ENCODE measurements at regions not wholly inside any gene's neighbourhood (a gene's known extent, or its start where the extent isn't known, plus 50 kb on each side); places are given as distances from the start of the nearest gene placed in this dataset.
A peak's percentile ranks its signal among the peaks of the same experiment; 100 is the strongest.
"Not testable (repeated sequence)": the region's sequence is repeated elsewhere in the genome, so short reads cannot be mapped to it uniquely, and the experiment has no call there.

DNA sequence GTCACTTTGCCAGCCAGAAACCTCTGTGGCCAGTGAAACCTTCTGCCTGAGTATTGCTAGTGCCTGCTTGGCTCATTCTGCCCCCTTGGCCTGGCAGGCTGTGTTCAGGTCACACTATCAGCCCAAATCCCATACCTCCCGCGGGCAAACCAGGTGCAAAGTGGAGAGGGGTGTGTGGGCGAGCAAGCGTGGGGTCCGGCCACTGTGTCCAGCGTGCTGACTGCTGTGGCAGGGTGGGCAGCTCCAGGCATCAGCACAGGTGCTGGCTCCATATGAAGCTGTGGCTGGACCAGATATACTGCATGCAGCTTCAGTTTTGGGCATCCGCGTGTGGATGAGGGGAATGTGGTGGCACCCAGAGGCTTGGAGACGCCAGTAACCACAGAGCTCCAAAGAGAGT lies 576.5 kb upstream of the EDIL3 start:
- no peak for DNase-seq

DNA sequence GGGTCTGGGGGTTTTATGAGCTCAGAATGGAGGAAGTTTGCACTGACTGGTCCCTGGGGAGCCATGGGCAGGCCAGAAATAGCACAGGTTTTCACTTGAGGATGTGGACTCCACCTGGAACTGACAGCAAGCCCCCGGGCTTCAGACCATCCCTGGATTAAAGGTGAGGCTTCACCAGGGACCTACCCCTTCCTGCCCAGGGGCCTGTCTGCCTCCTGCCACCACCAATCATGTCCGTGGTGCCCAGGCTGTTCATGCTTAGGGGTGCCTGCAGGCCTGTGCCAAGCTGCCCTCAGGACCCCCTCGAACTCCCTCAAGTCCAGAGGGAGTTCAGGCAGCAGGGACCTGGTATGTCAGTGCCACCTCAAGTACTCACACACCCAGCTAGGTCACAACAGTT lies 577.2 kb upstream of the EDIL3 start:
- no peak for DNase-seq

DNA sequence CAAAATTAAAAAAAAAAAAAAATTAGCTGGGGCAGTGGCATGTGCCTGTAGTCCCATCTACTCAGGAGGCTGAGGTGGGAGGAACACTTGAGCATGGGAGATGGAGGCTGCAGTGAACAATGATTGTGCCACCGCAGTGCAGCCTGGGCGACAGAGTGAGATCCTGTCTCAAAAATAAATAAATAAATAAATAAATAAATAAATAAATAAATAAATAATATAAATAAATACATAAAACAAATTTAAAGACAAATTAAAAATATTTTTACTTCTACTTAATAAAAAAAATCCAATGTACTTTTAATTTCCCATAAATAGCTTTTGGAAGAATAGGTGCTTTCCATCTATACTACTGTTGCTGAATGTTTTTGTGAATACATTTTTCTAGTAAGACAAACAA lies 598.4 kb upstream of the EDIL3 start:
- DNase-seq = no peak

DNA sequence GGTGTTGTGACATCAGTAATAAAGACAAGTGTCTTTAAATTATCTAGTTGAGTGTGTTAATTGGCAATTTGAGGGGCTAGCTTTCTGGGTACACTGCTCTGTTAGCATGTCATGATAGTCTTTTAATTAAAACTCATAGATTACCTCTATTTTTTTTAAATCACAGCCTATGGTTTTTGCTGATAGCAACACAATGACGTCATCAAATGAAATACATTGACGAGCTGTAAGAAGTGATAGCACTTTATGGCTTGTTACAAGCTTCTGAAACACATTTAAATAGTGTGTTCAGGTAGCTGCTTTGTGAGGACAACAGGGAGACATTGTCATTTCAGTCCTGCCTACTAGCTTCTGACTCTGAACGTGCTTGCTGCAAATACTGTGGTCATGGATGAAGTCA lies 600.5 kb upstream of the EDIL3 start:
- no peak for DNase-seq

DNA sequence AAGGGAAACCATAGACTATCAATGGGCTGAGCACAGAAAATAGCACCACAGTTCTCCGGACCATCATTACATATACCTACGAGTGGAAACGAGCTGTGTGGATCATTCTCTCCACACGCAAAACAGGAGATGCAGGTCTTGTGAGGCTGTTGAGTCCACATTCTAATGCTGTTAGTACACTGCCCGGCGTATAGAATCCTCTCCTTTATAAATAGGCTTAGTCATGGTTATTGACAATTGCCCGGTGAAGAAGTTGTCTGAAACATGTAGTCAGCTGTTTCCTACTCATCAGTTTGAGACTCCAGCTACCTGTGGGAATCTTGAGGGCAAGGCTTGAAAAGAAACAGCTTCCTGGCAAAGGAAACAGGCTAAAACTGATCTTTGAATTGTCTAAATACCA lies 602.0 kb upstream of the EDIL3 start:
- no peak for DNase-seq

DNA sequence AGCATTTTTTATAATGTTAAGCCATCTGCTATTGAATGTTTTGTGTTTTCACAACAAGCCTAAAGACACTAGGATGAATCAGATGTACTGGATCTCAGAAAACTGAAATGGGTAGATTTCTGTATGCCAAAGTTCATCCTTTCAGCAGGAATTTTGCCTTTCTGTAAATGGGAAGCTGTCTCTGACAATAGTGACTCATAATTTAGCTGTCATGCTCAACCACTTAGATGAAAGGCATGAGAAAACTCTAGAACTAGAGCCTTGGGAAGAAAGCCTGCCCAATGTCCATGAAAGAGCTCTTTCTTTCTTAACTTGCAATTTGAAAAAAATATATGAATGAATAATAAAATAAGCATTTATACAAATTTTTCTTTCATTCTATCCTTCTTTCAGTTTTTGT lies 616.0 kb upstream of the EDIL3 start:
- no peak for DNase-seq

DNA sequence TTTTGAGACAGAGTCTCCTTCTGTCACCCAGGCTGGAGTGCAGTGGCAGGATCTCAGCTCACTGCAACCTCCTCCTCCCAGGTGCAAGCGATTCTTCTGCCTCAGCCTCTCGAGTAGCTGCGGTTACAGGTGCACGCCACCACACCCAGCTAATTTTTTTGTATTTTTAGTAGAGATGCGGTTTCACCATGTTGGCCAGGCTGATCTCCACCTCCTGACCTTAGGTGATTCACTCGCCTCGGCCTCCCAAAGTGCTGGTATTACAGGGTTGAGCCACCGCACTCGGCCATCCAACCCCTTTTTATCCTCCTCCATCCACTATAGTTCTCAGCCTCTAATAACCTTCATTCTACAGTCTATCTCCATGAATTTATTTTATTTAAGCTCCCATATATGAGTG lies 617.3 kb upstream of the EDIL3 start:
- DNase-seq = not testable (repeated sequence)

DNA sequence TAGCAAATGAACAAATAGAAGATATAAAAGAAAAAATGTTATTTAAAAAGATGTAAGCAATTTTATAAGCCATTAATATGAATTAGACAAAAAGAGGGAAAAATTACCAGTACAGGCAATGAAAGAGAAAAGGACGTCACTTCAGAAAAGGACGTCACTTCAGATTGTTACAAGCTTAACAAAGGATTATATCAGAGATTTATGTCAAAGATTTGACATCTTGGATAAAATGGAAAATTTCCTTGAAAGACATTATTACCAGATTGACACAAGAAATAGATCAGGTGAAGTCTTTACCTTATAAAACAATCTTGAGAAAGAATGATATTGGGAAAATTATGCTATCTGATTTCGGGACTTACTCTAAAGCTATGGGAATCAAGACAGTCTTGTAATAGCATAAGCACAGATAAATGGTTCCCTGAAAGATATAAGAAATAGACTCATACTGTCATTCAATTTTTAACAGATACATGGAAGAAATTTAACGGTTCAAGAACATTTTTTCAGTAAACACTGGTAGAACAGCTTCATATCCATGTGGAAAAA lies 625.4 kb upstream of the EDIL3 start:
- DNase-seq = no peak

DNA sequence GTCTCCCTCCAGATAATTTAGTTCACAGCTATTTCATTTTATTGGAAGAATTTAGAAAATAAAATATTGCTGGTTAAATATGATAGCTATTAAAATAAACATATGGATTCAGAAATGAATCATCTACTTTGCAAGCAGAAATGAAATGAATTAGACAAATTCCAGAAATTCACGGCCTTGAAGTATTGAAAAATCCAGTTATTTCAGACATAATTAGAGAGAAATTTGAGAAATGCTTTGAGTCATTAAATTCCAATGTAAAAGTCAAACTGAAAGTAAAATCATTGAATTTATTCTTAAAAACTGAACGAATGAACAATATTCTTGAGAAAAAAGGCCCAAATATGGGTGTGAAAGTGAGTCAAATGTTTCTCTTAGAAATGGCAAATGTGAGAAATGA lies 632.6 kb upstream of the EDIL3 start:
- DNase-seq = no peak

DNA sequence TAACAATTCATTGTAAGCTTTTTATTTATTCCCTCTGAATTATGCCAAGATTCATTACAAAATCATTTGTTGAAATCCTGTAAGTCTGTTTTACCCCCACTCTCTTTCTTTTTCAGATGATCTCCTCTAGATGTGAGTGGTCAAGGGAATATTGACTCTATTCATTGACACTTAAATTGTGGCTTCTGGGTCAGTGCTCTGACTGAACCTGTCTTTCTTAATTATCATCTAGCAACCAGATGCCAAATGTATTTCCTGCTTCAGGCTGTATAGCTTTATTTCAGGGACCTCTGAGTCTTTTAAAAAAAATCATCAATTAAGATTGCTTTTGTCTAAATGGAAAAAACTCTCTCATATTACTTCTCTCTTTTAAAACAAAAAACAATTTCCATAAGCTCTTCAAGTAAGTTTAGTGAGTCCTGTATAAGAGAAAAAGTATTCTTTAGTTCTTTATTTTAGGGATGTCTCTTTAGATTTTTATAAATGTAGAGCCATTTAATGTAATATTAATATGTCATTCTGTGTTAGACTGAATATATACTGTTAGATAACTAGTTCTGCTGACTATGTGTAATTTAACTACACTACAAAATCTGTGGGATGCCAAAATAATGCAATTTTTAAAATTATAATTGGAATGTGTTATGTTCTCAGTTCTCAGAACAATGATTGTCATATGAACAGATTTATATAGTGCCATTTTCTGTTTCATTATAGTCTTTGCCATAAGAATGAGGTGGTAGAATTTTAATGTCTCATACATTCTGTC lies 645.8 kb upstream of the EDIL3 start:
- no peak for DNase-seq

DNA sequence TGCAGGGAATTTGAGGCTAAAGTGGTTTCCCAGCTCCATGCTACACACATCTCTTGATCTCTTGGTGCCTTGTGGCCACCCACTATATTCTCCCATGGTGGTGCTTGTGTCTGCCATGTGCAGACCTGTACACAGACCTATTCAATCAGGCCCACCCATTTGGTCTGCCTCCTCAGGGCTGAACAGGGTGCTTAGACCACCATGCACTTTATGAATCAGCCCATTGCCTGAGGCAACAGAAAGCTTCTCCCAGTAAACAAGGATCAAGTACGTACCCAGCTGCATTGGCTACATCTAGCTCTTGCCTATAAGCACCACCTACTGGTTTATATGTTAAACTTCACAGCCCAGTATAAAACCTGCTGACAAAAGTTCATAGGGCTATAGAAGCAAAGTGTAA lies 664.3 kb upstream of the EDIL3 start:
- peak; percentile 0 for DNase-seq

DNA sequence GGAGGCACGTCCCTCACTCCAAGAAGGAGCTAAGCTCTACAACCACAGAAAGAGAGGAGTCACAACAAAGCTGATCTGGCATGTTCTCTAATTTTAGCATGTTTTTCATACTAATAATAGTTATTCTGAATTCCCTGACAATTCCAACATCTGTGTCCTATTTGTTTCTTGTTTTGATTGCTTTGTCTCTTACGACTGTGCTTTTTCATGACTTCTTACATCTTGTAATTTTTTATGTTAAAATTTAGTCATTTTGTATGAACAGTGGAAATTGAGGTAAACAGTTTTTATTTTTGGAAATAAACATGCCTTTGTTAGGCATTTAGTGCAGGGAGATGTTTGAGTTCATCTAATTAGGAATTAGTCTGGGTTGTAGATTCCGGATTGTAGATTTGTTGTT lies 668.1 kb upstream of the EDIL3 start:
- no peak for DNase-seq

DNA sequence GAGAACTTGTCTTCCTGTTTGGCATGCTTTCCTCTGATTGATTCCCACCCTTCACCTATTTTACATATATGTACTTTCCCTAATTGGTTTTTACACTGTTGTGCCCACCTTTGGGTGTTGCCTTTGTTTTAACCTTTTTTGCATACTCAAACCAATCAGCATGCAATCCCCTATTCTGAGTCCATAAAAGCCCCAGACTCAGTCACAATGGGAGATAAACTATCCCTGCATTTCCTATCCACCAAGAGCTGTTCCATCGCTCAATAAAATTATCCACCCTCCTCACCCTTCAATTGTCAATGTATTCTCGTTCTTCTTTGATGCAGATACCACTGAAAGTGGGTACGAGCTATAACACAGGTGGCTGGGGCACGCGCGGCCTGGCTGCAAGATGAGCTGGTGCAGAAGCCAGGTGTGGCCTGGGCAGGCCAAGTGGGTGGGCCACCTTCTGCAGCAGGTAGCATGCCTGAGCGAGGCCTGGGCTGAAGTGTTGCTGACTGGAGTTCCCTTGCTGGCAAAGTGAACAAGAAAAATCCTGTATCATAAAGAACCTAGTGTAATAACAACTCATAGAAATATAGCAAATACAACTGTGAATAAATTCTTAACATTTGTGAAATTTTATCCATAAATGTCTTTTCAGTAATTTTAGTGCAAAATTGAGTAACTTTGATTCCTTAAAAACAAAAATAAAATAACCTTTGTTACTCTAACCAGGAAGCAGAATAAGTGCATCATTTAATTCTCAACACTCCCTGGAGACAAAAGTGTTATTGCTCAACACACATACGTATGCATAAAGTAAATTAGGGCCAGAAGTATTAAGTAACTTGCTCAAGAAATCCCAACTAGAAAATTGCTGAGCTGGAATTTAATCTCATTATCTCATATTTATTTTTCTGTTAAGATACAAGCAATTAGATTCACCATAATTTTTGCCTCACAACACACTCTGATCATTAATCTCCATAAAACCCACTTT lies 685.3 kb upstream of the EDIL3 start:
- DNase-seq = no peak

DNA sequence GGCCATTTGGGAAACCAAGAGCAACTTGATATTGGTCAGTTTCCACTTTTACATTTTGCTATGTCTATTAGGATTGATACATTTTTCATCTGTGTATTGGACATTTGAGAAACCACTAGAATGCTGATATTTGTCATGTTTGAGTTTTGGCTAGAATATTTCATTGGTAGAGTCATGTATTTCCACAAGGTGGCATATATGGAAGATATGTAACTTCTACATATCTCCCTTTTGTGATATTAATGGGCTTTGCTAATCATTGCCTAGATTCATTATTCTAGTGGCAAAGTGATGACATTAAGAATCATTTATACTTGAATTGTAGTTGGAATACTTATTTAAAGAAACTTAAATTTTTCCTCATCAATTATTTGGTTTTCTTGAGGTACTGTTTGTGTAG lies 692.9 kb upstream of the EDIL3 start:
- no peak for DNase-seq

DNA sequence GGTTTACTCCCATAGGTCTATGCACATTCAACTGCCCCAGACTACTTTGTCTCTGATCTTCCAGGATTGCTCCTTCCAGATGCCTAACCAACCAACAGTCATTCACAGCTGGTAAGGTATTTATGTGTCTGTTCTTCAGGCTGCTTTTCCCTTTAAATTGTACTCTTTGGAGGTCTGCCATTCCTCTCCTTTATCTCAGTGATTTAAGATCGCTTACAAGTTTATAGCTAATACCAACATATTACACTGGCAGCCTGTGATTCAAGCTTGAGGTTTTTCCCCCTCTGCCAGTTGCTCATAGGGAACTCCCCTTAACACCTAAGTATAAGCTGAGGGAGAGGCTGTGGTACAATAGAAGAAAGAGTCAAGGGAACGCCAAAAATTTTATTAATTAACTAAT lies 711.7 kb upstream of the EDIL3 start:
- no peak for DNase-seq

DNA sequence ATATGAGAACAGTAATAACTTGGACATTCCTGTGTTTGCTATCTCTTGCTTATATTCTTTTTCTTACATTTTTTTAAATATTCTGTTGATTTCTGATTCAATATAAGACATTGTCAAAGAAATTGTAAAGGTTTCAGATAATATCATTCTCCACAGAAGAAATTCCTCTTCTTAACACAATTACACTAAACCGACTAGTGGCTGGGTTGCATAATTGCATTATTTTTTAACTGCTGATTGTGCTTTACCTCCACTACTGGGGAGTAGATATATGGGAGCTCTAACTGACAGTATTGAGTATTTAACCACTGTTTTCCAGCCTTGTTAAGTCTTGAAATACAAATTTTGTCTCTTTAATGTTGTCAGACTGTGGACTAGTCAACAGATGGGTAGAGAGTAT lies 723.8 kb upstream of the EDIL3 start:
- DNase-seq = no peak

DNA sequence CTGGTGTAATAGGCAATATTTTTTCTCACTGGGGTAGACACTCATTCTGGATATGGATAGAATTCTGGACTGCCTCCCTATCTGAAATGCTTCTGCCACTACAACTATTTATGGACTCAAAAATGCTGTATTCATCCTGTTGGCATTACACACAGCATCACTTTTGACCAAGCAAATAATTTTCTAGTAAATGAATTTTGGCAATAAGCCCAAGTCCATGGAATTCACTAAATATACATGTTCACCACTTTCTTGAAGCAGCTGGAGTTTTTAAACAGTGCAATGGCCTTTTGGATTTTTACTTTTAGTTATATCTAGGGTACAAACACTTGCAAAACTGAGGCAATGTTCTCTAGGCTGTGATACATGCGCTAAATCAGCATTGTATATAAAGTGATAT lies 724.9 kb upstream of the EDIL3 start:
- no peak for DNase-seq

DNA sequence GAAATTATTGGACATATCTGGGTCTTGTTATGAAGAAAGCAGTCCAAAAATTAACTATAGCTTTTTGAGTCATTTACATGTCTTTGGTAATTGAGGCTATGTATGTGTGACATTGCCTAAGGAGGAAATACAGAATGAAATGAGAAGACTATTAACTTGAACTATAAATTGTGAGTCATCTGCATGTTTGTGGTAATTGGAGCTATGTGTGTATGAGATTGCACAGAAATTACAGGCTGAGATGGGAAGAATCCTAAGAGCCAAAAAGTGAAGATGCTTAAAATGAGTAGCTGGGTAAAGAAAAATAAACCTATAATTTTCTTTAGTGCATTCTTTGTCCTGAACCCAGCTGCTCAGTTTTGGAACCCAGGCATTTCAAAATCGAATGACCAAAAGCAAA lies 747.6 kb upstream of the EDIL3 start:
- no peak for DNase-seq

DNA sequence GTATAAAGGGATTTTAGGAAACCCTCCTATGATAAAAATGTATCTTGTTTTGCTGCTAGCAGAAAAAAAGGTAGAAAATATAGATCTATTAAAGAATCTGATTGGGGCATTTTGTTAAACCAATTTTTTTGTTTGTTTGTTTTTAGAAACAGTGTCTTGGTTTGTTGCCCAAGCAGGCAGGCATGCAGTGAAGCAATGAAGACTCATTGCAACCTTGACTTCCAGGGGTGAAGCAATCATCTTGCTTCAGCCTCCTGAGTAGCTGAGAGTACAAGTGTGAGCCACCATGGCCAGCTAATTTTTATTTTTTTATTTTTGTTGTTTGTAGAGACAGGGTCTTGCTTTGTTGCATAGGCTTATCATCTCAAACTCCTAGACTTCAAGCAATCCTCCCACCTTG lies 755.8 kb upstream of the EDIL3 start:
- DNase-seq = no peak

DNA sequence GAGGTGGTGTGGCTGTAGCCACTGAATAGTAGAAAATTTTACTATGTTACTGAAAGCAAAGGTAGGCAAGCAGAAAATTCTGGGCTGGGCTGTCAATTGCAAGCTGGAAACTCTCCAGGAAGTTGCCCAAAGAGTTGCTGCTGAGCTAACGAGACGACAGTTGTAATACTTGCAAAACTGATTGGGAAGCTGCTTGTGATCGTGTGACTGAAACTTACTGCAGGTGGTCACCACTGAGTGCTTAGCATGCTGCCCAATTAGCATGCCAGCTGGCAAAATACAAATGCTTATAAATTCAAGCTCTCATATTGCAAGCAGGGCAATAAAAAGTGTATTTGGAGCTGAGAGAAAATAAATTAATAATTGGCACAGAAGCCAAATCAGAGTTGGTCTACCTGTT lies 758.5 kb upstream of the EDIL3 start:
- DNase-seq = no peak

DNA sequence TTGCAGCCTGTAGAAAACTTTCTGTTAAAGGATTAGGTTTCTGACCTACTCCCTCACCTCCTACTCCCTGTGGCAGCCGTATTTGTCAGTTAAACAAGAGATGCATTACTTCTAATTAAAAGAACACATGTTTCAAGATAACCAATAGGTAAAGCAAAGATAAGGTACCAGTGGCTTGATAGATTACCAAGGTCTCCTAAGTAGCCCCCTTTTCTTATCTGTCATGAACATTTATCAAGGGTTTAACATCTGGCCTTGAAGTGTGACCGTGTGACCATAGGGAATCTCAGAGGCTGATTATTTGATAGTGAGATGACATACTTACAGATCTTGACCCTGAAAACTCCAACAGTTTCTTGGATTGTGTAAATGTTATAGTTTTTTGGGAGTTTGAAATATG lies 764.0 kb upstream of the EDIL3 start:
- no peak for DNase-seq

DNA sequence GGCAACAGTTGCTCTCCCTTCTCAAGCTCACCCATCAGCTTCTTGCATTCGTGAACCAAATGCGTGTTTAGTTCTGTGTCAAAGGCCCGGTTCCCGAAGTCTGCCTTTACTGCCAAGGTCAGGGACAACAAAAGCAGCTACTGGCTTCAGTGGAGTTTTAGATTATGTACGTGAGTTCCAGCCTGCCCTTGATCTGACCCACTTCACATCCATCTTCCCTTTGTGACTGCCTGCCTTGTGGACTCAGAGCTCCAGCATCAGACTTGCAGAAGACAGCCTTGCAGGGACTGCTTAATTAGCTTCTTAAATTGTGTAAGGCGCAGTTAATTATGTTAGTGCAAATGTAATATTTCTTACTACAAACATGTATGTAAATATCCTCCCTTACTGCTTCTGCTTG lies 774.7 kb upstream of the EDIL3 start:
- no peak for DNase-seq

DNA sequence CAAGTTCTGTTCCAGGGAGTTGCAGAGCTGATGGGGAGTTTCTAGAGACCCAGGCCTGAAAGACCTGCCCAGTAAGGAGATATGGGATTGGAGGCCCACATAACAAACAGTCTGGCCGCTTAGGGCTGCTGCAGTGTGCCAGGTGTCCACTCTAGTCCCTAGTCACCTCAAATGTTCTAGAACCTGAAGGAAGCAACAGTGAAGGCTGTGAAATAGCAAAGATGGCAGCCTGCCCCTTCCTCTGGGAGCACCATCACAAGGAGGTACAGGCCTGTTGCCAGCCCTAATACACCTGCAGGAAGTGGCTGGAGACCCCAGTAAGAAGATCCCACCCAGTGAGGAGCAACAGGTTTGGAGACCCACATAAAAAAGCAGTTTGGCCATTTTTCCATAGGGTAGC lies 783.8 kb upstream of the EDIL3 start:
- no peak for DNase-seq

DNA sequence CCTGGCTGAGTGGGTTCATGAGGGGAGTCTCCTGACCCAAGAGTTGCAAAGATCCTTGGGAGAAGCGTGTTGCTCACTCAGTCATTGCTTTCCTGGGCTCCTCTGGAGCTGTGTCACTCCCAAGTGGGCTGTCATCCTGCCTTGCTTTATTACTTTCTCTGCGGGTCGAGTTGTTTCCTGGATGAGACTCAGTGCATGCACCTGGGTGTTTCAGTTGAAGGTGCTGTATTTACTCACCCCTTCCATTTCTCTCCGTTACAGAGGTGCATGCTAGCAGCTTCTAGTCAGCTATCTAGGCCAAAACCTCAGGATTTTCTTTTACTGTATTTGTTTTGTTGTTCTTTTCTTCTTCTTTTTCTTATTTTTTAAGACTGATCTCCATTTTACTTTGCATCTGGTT lies 785.5 kb upstream of the EDIL3 start:
- no peak for DNase-seq
